ENCODE measurements at regions not wholly inside any gene's neighbourhood (a gene's known extent, or its start where the extent isn't known, plus 50 kb on each side); places are given as distances from the start of the nearest gene placed in this dataset.

GRCh38 chr5:172531704-172532026, 77.3 kb upstream of the SH3PXD2B start:
- TF ChIP-seq CTCF (IDR thresholded peaks at IDR 0.05) (no peak), POLR2A (IDR thresholded peaks at IDR 0.05) (no peak)
